Loucy (cell line): ENCODE measurements at regions not wholly inside any gene's neighbourhood (a gene's known extent, or its start where the extent isn't known, plus 50 kb on each side); places are given as distances from the start of the nearest gene placed in this dataset.

ENCODE experiments used
- EZH2phosphoT487 ChIP-seq: fragments of 200-600 bp; IDR thresholded peaks from 2 replicates; pipeline ENCODE4 v1.6.1; 2018; ENCODE audit warnings: antibody characterized with exemption, mild to moderate bottlenecking, moderate library complexity, borderline replicate concordance
- TF ChIP-seq, protein P1 (sequence below): fragments of 200-600 bp; sonication (generic); conservative IDR thresholded peaks from 2 replicates; pipeline ENCODE4 v1.5.1; 2014; ENCODE audit warnings: mild to moderate bottlenecking, antibody characterized with exemption, low read length

DNA sequence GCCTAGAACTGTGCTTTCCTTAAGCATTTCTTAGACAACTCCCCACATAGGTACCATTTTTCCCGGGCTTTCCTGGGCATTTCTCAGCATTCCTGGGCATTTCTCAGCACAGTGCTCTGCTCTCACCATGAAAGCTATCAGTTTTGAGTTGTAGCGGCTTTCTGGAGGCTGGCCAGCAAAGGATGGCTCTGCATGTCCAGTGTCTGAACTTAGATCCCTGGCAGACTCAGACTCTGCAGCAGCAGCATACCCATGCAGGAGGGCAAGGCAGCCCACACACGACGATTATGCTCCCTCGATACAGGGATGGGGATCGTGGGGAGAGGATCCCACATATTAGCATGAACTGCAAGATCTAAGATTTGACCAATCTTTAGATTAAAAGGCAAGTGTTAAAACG, 248.9 kb upstream of the MKI67 start:
- TF ChIP-seq, protein P1, sequence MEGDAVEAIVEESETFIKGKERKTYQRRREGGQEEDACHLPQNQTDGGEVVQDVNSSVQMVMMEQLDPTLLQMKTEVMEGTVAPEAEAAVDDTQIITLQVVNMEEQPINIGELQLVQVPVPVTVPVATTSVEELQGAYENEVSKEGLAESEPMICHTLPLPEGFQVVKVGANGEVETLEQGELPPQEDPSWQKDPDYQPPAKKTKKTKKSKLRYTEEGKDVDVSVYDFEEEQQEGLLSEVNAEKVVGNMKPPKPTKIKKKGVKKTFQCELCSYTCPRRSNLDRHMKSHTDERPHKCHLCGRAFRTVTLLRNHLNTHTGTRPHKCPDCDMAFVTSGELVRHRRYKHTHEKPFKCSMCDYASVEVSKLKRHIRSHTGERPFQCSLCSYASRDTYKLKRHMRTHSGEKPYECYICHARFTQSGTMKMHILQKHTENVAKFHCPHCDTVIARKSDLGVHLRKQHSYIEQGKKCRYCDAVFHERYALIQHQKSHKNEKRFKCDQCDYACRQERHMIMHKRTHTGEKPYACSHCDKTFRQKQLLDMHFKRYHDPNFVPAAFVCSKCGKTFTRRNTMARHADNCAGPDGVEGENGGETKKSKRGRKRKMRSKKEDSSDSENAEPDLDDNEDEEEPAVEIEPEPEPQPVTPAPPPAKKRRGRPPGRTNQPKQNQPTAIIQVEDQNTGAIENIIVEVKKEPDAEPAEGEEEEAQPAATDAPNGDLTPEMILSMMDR, result no peak
- TF ChIP-seq EZH2phosphoT487, result no peak
